ENCODE measurements at regions not wholly inside any gene's neighbourhood (a gene's known extent, or its start where the extent isn't known, plus 50 kb on each side); places are given as distances from the start of the nearest gene placed in this dataset.

- intact Hi-C loops (cut with DNase I) = no loop called here
- TF ChIP-seq POLR2AphosphoS5 (IDR thresholded peaks at IDR 0.05) = no peak
- no peak for TF ChIP-seq CTCF (IDR thresholded peaks at IDR 0.05)
- TF ChIP-seq EP300 (IDR thresholded peaks at IDR 0.05) = no peak
- no peak for TF ChIP-seq POLR2A (IDR thresholded peaks at IDR 0.05)
Observed at GRCh38 chr10:128230401-128230800, 104.2 kb upstream of the MKI67 start.

GRCh38 chr10:128233422-128233821 is 107.2 kb upstream of the MKI67 start:
- no peak overlapping the region for H3K27ac ChIP-seq
- no peaks in the 10 kb centered on the region for H3K36me3 ChIP-seq
- H3K4me1 ChIP-seq = no peaks in the 10 kb centered on the region
- intact Hi-C loops (cut with DNase I) = no loop called here
- H3K9me3 ChIP-seq = peaks cover 0 to 8% (median 3%) of the 10 kb centered on the region in 4 donors
- TF ChIP-seq CTCF (IDR thresholded peaks at IDR 0.05) = no peak
- TF ChIP-seq POLR2AphosphoS5 (IDR thresholded peaks at IDR 0.05) = no peak
- no peak for TF ChIP-seq POLR2A (IDR thresholded peaks at IDR 0.05)
- TF ChIP-seq EP300 (IDR thresholded peaks at IDR 0.05) = no peak
- H3K27me3 ChIP-seq = no peaks in the 10 kb centered on the region
- H3K4me3 ChIP-seq = no peak overlapping the region
- 87 to 89% methylated on average over 2 of the region's 2 CpGs for WGBS, 2 donors
- no peak for DNase-seq

More at GRCh38 chr10:128230401-128230800, 104.2 kb upstream of the MKI67 start:
- DNase-seq = no peak
- no peaks in the 10 kb centered on the region for H3K36me3 ChIP-seq
- H3K27ac ChIP-seq = no peak overlapping the region
- H3K4me1 ChIP-seq = no peaks in the 10 kb centered on the region
- H3K4me3 ChIP-seq = no peak overlapping the region
- peaks cover 0 to 8% (median 3%) of the 10 kb centered on the region in 4 donors for H3K9me3 ChIP-seq
- no peaks in the 10 kb centered on the region for H3K27me3 ChIP-seq

GRCh38 chr10:128237710-128238109 is 111.5 kb upstream of the MKI67 start:
- intact Hi-C loops (cut with DNase I) = no loop called here
- H3K9me3 ChIP-seq = peaks cover 0 to 8% (median 3%) of the 10 kb centered on the region in 4 donors

GRCh38 chr10:128241023-128241422 is 114.8 kb upstream of the MKI67 start:
- 89% methylated on average over 7 of the region's 7 CpGs for WGBS, 2 donors
- Histone ChIP-seq H3K4me1 (no peaks in the 10 kb centered on the region), H3K36me3 (no peaks in the 10 kb centered on the region), H3K27ac (no peak overlapping the region), H3K9me3 (no peaks in the 10 kb centered on the region), H3K27me3 (no peaks in the 10 kb centered on the region), H3K4me3 (no peak overlapping the region)
- TF ChIP-seq POLR2AphosphoS5 (IDR thresholded peaks at IDR 0.05) (no peak), CTCF (IDR thresholded peaks at IDR 0.05) (no peak), POLR2A (IDR thresholded peaks at IDR 0.05) (no peak), EP300 (IDR thresholded peaks at IDR 0.05) (no peak)
- intact Hi-C loops (cut with DNase I) = no loop called here
- no peak for DNase-seq

More at GRCh38 chr10:128237710-128238109, 111.5 kb upstream of the MKI67 start:
- H3K4me3 ChIP-seq = no peak overlapping the region
- no peak for TF ChIP-seq CTCF (IDR thresholded peaks at IDR 0.05)
- no peak for TF ChIP-seq POLR2AphosphoS5 (IDR thresholded peaks at IDR 0.05)
- TF ChIP-seq EP300 (IDR thresholded peaks at IDR 0.05) = no peak
- TF ChIP-seq POLR2A (IDR thresholded peaks at IDR 0.05) = no peak
- no peaks in the 10 kb centered on the region for H3K27me3 ChIP-seq
- 82 to 86% methylated on average over 5 of the region's 5 CpGs for WGBS, 2 donors
- H3K4me1 ChIP-seq = no peaks in the 10 kb centered on the region
- H3K27ac ChIP-seq = no peak overlapping the region
- DNase-seq = no peak
- H3K36me3 ChIP-seq = no peaks in the 10 kb centered on the region

- no peaks in the 10 kb centered on the region for H3K4me1 ChIP-seq
- intact Hi-C loops (cut with DNase I) = no loop called here
- H3K27me3 ChIP-seq = no peaks in the 10 kb centered on the region
- H3K4me3 ChIP-seq = no peak overlapping the region
- no peak overlapping the region for H3K27ac ChIP-seq
- 78 to 80% methylated on average over 10 of the region's 10 CpGs for WGBS, 2 donors
- H3K9me3 ChIP-seq = no peaks in the 10 kb centered on the region
- TF ChIP-seq POLR2AphosphoS5 (IDR thresholded peaks at IDR 0.05) (no peak), POLR2A (IDR thresholded peaks at IDR 0.05) (no peak), CTCF (IDR thresholded peaks at IDR 0.05) (no peak), EP300 (IDR thresholded peaks at IDR 0.05) (no peak)
- no peak for DNase-seq
- H3K36me3 ChIP-seq = no peaks in the 10 kb centered on the region
Observed at GRCh38 chr10:128242641-128243040, 116.4 kb upstream of the MKI67 start.

Data from sigmoid colon (tissue), 6 donors.